Lower leg skin (tissue), 4 donors: ENCODE measurements at regions not wholly inside any gene's neighbourhood (a gene's known extent, or its start where the extent isn't known, plus 50 kb on each side); places are given as distances from the start of the nearest gene placed in this dataset.

Experiments
- DNase-seq, 2 donors: peaks; one replicate each; pipeline ENCODE4 v3.0.0-alpha.2; 2019; ENCODE audit warnings: low spot score in 2 of 2
- H3K4me3 ChIP-seq: fragments of 200-600 bp; sonication (generic); 2 replicates; pipeline ENCODE4 v1.5.1; 2017; ENCODE audit warnings: mild to moderate bottlenecking, low read depth; ENCODE audit not compliant: poor library complexity, severe bottlenecking
- POLR2A ChIP-seq, 2 donors: fragments of 450-650 bp; IDR thresholded peaks; one replicate each; pipeline ENCODE4 v1.6.1; 2016 to 2017; ENCODE audit warnings: antibody characterized with exemption in 2 of 2, mild to moderate bottlenecking in 1 of 2, moderate library complexity in 1 of 2
- WGBS, 2 donors: methylation state at CpG; one replicate each; pipeline ENCODE4 v1.1.5; 2018; 5-methylcytosine and 5-hydroxymethylcytosine counted together
- intact Hi-C: fragments of 100-400 bp; cut with DNase I; formaldehyde crosslinking; loops from one replicate; pipeline ENCODE4 v1.15.0; 2023; ENCODE audit warnings: low total_unique reads
- TF ChIP-seq, protein P1 (sequence below), 3 donors: fragments of 450-650 bp; IDR thresholded peaks; one replicate each; pipeline ENCODE4 v1.5.1; 2016; ENCODE audit warnings: antibody characterized with exemption in 3 of 3, mild to moderate bottlenecking in 3 of 3, moderate library complexity in 2 of 3

GRCh38 chr18:75121266-75121665, 87.7 kb downstream of the PTGR3 start:
- DNase-seq: no peak
- intact Hi-C loops: no loop called here
- WGBS, 2 donors: 64 to 73% methylated on average over 3 of the region's 3 CpGs
- no peak overlapping the region for H3K4me3 ChIP-seq
- TF ChIP-seq, protein P1, sequence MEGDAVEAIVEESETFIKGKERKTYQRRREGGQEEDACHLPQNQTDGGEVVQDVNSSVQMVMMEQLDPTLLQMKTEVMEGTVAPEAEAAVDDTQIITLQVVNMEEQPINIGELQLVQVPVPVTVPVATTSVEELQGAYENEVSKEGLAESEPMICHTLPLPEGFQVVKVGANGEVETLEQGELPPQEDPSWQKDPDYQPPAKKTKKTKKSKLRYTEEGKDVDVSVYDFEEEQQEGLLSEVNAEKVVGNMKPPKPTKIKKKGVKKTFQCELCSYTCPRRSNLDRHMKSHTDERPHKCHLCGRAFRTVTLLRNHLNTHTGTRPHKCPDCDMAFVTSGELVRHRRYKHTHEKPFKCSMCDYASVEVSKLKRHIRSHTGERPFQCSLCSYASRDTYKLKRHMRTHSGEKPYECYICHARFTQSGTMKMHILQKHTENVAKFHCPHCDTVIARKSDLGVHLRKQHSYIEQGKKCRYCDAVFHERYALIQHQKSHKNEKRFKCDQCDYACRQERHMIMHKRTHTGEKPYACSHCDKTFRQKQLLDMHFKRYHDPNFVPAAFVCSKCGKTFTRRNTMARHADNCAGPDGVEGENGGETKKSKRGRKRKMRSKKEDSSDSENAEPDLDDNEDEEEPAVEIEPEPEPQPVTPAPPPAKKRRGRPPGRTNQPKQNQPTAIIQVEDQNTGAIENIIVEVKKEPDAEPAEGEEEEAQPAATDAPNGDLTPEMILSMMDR (IDR thresholded peaks at IDR 0.05): no peak
- TF ChIP-seq POLR2A (IDR thresholded peaks at IDR 0.05): no peak

- 89 to 90% methylated on average over 13 of the region's 13 CpGs for WGBS, 2 donors
- TF ChIP-seq, protein P1 (IDR thresholded peaks at IDR 0.05): no peak
- TF ChIP-seq POLR2A (IDR thresholded peaks at IDR 0.05): no peak
- H3K4me3 ChIP-seq: no peak overlapping the region
- DNase-seq: no peak
- intact Hi-C loops: no loop called here
These were observed 88.4 kb downstream of the PTGR3 start for GRCh38 chr18:75120521-75120920.

DNA sequence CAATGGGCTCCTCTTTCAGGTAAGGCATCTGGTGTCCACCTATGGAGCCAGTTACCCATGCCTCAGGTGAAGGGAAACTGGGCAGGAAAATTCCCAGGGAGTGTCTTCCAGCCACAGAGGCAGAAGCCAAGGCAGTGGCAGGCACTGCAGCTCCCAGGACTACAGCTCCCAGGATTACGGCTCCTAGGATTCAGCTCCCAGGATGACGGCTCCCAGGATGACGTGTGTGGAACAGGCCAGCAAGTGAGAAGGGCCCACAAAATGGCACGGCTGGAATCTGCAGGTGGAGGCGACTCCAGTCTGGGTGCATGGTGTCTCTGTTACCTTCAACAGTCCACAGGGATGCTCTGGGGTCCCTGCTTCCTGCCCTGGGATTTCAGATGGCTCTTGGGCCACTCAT, 92.1 kb downstream of the PTGR3 start:
- no peak overlapping the region for H3K4me3 ChIP-seq
- intact Hi-C loops: no loop called here
- TF ChIP-seq, protein P1 (IDR thresholded peaks at IDR 0.05): no peak
- TF ChIP-seq POLR2A (IDR thresholded peaks at IDR 0.05): no peak
- DNase-seq: no peak
- WGBS, 2 donors: 70 to 100% methylated on average over 2 to 5 of the region's 5 CpGs

- DNase-seq: no peak
- intact Hi-C loops: no loop called here
- no peak overlapping the region for H3K4me3 ChIP-seq
- WGBS, 2 donors: 39 to 49% methylated on average over 6 to 7 of the region's 7 CpGs
- no peak for TF ChIP-seq POLR2A (IDR thresholded peaks at IDR 0.05)
- TF ChIP-seq, protein P1 (IDR thresholded peaks at IDR 0.05): no peak
These were observed 92.8 kb downstream of the PTGR3 start for GRCh38 chr18:75116165-75116564.

DNA sequence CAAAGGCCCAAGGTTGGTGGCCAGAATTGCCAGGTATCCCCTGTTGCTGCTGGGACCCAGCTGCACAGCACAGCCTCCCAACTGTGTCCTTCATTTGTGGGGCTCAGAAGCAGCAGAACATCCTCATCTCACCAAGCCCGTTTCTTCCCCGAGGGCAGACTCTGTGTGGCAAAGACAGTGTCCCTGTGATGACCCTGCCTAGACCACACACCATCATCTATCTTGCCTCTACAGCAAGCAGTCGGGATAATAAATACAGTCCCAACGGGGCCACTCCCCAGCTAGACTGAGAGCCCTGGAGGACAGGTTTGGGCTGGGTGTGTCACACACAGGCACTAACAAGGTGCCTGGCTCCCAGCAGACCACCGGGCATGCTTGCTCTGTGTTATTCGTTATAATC, 93.4 kb downstream of the PTGR3 start:
- intact Hi-C loops: no loop called here
- DNase-seq: no peak
- 48 to 53% methylated on average over 6 of the region's 6 CpGs for WGBS, 2 donors
- no peak overlapping the region for H3K4me3 ChIP-seq
- no peak for TF ChIP-seq POLR2A (IDR thresholded peaks at IDR 0.05)
- TF ChIP-seq, protein P1 (IDR thresholded peaks at IDR 0.05): no peak
